Mucosa of descending colon (tissue), 3 donors: ENCODE measurements at regions not wholly inside any gene's neighbourhood (a gene's known extent, or its start where the extent isn't known, plus 50 kb on each side); places are given as distances from the start of the nearest gene placed in this dataset.

Experiments
- ATAC-seq: fragments of 200-7000 bp; cut with Tn5 transposase; one replicate; pipeline ENCODE4 v1.9.1; 2020; ENCODE audit warnings: mild to moderate bottlenecking, moderate library complexity
- DNase-seq, 3 donors: peaks; one replicate each; pipeline ENCODE4 v3.0.0-alpha.2; 2020
- H3K36me3 ChIP-seq: fragments of 200-600 bp; one replicate; pipeline ENCODE4 v1.8.0; 2021; ENCODE audit warnings: low read depth, mild to moderate bottlenecking
- H3K4me1 ChIP-seq: fragments of 200-600 bp; one replicate; pipeline ENCODE4 v1.8.0; 2021; ENCODE audit warnings: low read depth, mild to moderate bottlenecking
- H3K4me3 ChIP-seq: fragments of 200-600 bp; one replicate; pipeline ENCODE4 v1.8.0; 2021; ENCODE audit warnings: mild to moderate bottlenecking
- H3K9me3 ChIP-seq: fragments of 200-600 bp; one replicate; pipeline ENCODE4 v1.8.0; 2021; ENCODE audit warnings: mild to moderate bottlenecking
- intact Hi-C, 2 donors: fragments of 100-400 bp; cut with DNase I in 1 of 2; cut with micrococcal nuclease in 1 of 2; formaldehyde crosslinking; loops; one replicate each; pipeline versions ENCODE4 v1.11.0 to v1.11.1; 2022; cut with DNase I, micrococcal nuclease
- TF ChIP-seq, protein P1 (sequence below): fragments of 200-600 bp; IDR thresholded peaks from one replicate; pipeline ENCODE4 v1.8.0; 2022; ENCODE audit warnings: antibody characterized with exemption, mild to moderate bottlenecking
- donor health status: DM: no; HTN: no; CAD: no; lungs with moderate emphysema.
- donor health status: DM: no; HTN: no; CAD: no.
- donor health status: DM: no; HTN: yes; CAD: no.

- intact Hi-C loops = no loop called here
- H3K4me1 ChIP-seq = no peaks in the 10 kb centered on the region
- no peak for DNase-seq
- H3K9me3 ChIP-seq = no peaks in the 10 kb centered on the region
- TF ChIP-seq, protein P1, sequence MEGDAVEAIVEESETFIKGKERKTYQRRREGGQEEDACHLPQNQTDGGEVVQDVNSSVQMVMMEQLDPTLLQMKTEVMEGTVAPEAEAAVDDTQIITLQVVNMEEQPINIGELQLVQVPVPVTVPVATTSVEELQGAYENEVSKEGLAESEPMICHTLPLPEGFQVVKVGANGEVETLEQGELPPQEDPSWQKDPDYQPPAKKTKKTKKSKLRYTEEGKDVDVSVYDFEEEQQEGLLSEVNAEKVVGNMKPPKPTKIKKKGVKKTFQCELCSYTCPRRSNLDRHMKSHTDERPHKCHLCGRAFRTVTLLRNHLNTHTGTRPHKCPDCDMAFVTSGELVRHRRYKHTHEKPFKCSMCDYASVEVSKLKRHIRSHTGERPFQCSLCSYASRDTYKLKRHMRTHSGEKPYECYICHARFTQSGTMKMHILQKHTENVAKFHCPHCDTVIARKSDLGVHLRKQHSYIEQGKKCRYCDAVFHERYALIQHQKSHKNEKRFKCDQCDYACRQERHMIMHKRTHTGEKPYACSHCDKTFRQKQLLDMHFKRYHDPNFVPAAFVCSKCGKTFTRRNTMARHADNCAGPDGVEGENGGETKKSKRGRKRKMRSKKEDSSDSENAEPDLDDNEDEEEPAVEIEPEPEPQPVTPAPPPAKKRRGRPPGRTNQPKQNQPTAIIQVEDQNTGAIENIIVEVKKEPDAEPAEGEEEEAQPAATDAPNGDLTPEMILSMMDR = no peak
- no peaks in the 10 kb centered on the region for H3K36me3 ChIP-seq
- ATAC-seq = no peak
- no peak overlapping the region for H3K4me3 ChIP-seq
Measured at GRCh38 chr2:196587739-196588138, 51.8 kb upstream of the CCDC150 start.

GRCh38 chr2:196589419-196589818 is 50.1 kb upstream of the CCDC150 start:
- Histone ChIP-seq H3K4me1 (peaks cover 2% of the 10 kb centered on the region), H3K4me3 (no peak overlapping the region), H3K36me3 (no peaks in the 10 kb centered on the region), H3K9me3 (no peaks in the 10 kb centered on the region)
- ATAC-seq (no peak), DNase-seq (no peak)
- TF ChIP-seq, protein P1 = no peak
- intact Hi-C loops = no loop called here
